ENCODE measurements at regions not wholly inside any gene's neighbourhood (a gene's known extent, or its start where the extent isn't known, plus 50 kb on each side); places are given as distances from the start of the nearest gene placed in this dataset.

- Mint-ChIP-seq H3K36me3 (ENCODE audit: low read depth) (no peaks in the 10 kb centered on the region), H3K27me3 (peaks cover 3% of the 10 kb centered on the region), H3K9me3 (no peaks in the 10 kb centered on the region), H3K4me1 (peaks cover 10% of the 10 kb centered on the region), H3K27ac (no peak overlapping the region), H3K4me3 (no peak overlapping the region)
- peak; percentile 14 for DNase-seq
- ChIA-PET POLR2A (no interaction called here), CTCF (interaction anchor here (1.0 to 1.6 kb wide), 4 partner anchors 179 to 305 kb away, joined by 3 to 4 read pairs (median 3); no protein-coding TSS in a partner anchor)
Measured at GRCh38 chr9:129319076-129319937, 141.2 kb upstream of the IER5L start.

- H3K9me3 Mint-ChIP-seq = no peaks in the 10 kb centered on the region
- peaks cover 3% of the 10 kb centered on the region for H3K27me3 Mint-ChIP-seq
- H3K36me3 Mint-ChIP-seq (ENCODE audit: low read depth) = no peaks in the 10 kb centered on the region
- CTCF ChIA-PET = interaction anchor here (1.0 kb wide), 1 partner anchor 187 kb away, joined by 3 read pairs; no protein-coding TSS in a partner anchor
- H3K4me1 Mint-ChIP-seq = peaks cover 10% of the 10 kb centered on the region
- POLR2A ChIA-PET = no interaction called here
- DNase-seq = peak; percentile 9
- no peak overlapping the region for H3K4me3 Mint-ChIP-seq
- no peak overlapping the region for H3K27ac Mint-ChIP-seq
Measured at GRCh38 chr9:129318121-129319075, 140.3 kb upstream of the IER5L start.

GRCh38 chr9:129317179-129318011 lies 139.3 kb upstream of the IER5L start:
- Mint-ChIP-seq H3K36me3 (ENCODE audit: low read depth) (no peaks in the 10 kb centered on the region), H3K4me3 (no peak overlapping the region), H3K27ac (no peak overlapping the region), H3K4me1 (peaks cover 10% of the 10 kb centered on the region), H3K27me3 (peaks cover 3% of the 10 kb centered on the region), H3K9me3 (no peaks in the 10 kb centered on the region)
- ChIA-PET POLR2A (no interaction called here), CTCF (interaction anchor here (0.6 to 1.1 kb wide), 2 partner anchors 26 to 178 kb away, joined by 3 read pairs; no protein-coding TSS in a partner anchor)
- DNase-seq = peak; percentile 20

DNA sequence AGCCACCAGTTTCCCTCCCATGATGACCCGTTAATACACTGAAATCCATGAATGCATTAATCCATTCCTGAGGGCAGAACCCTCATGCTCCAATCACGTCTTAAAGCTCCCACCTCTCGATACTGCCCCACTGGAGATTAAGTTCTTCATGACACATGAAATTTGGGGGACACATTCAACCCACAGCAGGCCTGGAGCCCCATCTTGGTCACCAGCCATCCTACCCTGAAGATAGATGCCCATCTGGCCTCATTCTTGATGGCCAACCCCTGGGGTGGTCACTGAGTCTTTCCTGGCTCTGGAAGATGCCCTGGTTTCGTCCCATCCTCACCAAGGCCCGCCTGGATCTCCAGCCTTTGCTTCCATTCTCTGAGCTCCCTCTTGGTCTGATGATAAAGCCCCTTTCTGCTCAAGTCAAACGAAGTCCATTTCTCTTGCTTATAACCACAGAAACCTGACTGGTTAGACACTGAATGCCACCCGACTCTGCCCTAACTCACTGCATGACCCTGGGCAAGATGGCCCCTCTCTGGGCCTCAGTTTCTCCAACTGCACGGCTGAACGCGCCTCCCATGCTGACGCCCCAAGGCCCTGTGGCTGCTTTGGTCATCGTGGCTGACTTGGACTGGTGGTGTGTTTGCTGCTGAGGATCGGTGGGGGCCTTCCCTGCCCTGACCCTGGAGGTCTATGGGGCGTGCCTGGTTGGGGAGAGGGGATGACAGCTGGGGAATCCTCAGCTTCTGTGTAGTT lies 138.4 kb upstream of the IER5L start:
- Mint-ChIP-seq H3K27ac (no peak overlapping the region), H3K4me1 (peaks cover 10% of the 10 kb centered on the region), H3K4me3 (no peak overlapping the region), H3K27me3 (peaks cover 3% of the 10 kb centered on the region), H3K9me3 (no peaks in the 10 kb centered on the region), H3K36me3 (ENCODE audit: low read depth) (no peaks in the 10 kb centered on the region)
- CTCF ChIA-PET = interaction anchor here (1.1 kb wide), 1 partner anchor 177 kb away, joined by 3 read pairs; no protein-coding TSS in a partner anchor
- POLR2A ChIA-PET = no interaction called here
- peak; percentile 11 for DNase-seq

DNA sequence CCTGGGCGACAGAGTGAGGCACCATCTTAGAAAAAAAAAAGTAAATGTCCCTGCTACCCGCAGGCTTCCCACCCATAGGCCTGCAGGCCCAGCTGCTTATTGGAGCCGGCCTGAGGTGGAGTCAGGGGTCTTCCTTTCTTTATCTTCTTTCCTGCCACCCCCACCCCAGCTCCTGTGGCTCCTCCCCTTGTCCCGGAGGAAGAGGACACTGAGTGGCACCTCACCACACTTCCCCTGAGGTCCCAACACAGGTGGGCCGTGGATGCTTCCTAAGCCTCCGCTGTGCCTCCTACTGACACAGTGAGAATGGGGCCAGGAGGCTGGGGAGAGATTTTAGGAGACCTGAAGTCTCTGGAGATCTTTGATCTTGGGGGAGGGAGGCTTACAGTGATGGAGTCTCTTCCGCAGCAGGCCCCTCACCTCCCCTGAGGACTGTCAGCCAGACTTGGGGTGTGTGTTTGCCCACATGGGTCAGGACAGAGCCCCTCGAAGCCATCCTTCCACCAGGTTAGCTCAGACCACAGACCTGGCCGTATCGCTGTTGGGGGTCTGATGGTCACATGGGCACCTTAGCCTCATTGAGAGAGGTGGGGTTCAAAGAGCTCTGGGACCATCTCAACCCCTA lies 135.4 kb upstream of the IER5L start:
- Mint-ChIP-seq H3K4me3 (no peak overlapping the region), H3K36me3 (ENCODE audit: low read depth) (no peaks in the 10 kb centered on the region), H3K27me3 (peaks cover 4% of the 10 kb centered on the region), H3K9me3 (no peaks in the 10 kb centered on the region), H3K27ac (no peak overlapping the region), H3K4me1 (no peaks in the 10 kb centered on the region)
- ChIA-PET POLR2A (no interaction called here), CTCF (no interaction called here)
- DNase-seq = no peak

DNA sequence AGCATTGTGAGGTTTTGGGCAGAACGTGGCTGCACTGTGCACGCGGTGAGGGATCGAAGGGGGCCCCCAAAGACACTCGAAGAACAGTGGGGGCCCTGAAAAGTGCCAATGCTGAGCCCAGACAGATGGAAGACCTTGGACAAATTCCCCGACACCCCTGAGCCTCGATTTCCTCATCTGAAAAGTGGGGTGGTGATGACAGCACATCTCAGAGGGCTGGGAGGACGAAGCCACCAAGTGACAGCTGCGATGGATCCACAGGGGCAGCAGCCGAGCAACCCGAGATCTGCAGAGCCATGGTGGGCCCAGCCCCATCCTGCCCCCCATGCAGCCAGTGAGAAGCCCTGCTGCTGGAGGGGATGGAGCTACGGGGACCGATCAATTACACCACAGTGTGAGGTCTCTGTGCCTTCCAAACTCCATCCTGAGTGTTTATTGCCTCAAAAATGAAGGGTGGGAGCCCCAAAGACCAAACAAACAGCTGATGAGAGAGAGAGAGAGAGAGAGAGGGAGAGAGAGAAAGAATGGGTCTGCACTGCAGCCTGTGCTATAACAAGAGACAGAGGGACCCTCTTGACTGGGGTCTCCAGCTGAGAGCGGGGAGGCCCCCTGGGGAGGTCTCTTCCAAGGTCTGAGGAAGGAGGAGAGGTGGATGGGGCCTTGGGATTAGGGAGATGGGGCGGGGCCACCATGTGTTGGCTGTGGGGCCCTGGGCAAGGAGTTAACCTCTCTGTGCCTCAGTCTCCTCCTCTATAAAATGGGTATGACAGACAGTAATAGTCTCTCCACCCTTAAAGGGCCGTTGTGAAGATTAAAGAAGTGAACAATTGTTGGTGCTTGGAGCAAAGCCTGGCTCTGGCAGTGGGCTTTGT lies 134.4 kb upstream of the IER5L start:
- ChIA-PET POLR2A (no interaction called here), CTCF (no interaction called here)
- Mint-ChIP-seq H3K9me3 (no peaks in the 10 kb centered on the region), H3K36me3 (ENCODE audit: low read depth) (no peaks in the 10 kb centered on the region), H3K4me3 (no peak overlapping the region), H3K27ac (no peak overlapping the region), H3K27me3 (peaks cover 4% of the 10 kb centered on the region), H3K4me1 (no peaks in the 10 kb centered on the region)
- DNase-seq = no peak

GRCh38 chr9:129311643-129312042 lies 133.6 kb upstream of the IER5L start:
- H3K27ac Mint-ChIP-seq = no peak overlapping the region
- no peaks in the 10 kb centered on the region for H3K4me1 Mint-ChIP-seq
- peaks cover 10% of the 10 kb centered on the region for H3K27me3 Mint-ChIP-seq
- CTCF ChIA-PET = no interaction called here
- no peaks in the 10 kb centered on the region for H3K36me3 Mint-ChIP-seq (ENCODE audit: low read depth)
- no peak overlapping the region for H3K4me3 Mint-ChIP-seq
- POLR2A ChIA-PET = no interaction called here
- no peak for DNase-seq
- H3K9me3 Mint-ChIP-seq = no peaks in the 10 kb centered on the region

- Mint-ChIP-seq H3K4me1 (no peaks in the 10 kb centered on the region), H3K27me3 (peaks cover 10% of the 10 kb centered on the region), H3K27ac (no peak overlapping the region), H3K4me3 (no peak overlapping the region), H3K9me3 (no peaks in the 10 kb centered on the region), H3K36me3 (ENCODE audit: low read depth) (no peaks in the 10 kb centered on the region)
- no peak for DNase-seq
- CTCF ChIA-PET = no interaction called here
- POLR2A ChIA-PET = no interaction called here
Measured at GRCh38 chr9:129310666-129311350, 132.7 kb upstream of the IER5L start.

GRCh38 chr9:129309906-129310305 lies 131.8 kb upstream of the IER5L start:
- CTCF ChIA-PET = no interaction called here
- no peak for DNase-seq
- H3K4me3 Mint-ChIP-seq = no peak overlapping the region
- no peaks in the 10 kb centered on the region for H3K4me1 Mint-ChIP-seq
- peaks cover 13% of the 10 kb centered on the region for H3K27me3 Mint-ChIP-seq
- POLR2A ChIA-PET = no interaction called here
- no peaks in the 10 kb centered on the region for H3K36me3 Mint-ChIP-seq (ENCODE audit: low read depth)
- no peak overlapping the region for H3K27ac Mint-ChIP-seq
- H3K9me3 Mint-ChIP-seq = no peaks in the 10 kb centered on the region

- DNase-seq = no peak
- Mint-ChIP-seq H3K36me3 (ENCODE audit: low read depth) (no peaks in the 10 kb centered on the region), H3K4me1 (no peaks in the 10 kb centered on the region), H3K9me3 (no peaks in the 10 kb centered on the region), H3K27me3 (peaks cover 13% of the 10 kb centered on the region), H3K4me3 (no peak overlapping the region), H3K27ac (no peak overlapping the region)
- CTCF ChIA-PET = interaction anchor here (1.0 kb wide), 1 partner anchor 315 kb away, joined by 4 read pairs; no protein-coding TSS in a partner anchor
- POLR2A ChIA-PET = interaction anchor here (1.6 kb wide), 1 partner anchor 134 kb away, joined by 3 read pairs; no protein-coding TSS in a partner anchor
Measured at GRCh38 chr9:129309041-129309430, 131.0 kb upstream of the IER5L start.

Measured in activated CD4-positive, alpha-beta memory T cell treated with anti-CD3 and anti-CD28 coated beads, Interleukin-2, amount 10 ng/mL, durations not matched to agents 7 days and 5 days (primary cell).